HepG2 (cell line): ENCODE measurements at regions not wholly inside any gene's neighbourhood (a gene's known extent, or its start where the extent isn't known, plus 50 kb on each side); places are given as distances from the start of the nearest gene placed in this dataset.

Experiments used
- ATAC-seq: fragments of 200-7000 bp; cut with Tn5 transposase; 3 replicates; pipeline ENCODE4 v1.9.1; 2020; ENCODE audit warnings: mild to moderate bottlenecking, moderate library complexity
- BruUV-seq: library from RNA; stranded (reverse); fragments of 400-500 nt; replicated peaks from 2 replicates; lab custom pipeline; 2021; lab: Mats Ljungman, UMichigan
- CTCF ChIA-PET: fragments of 300-600 bp; formaldehyde crosslinking; extraction: SDS; loops from one replicate; lab custom pipeline; 2021; ENCODE audit warnings: low total read pairs, inconsistent platforms, low intra/inter-chr PET ratio; lab: Yijun Ruan, JAX
- POLR2A ChIA-PET: fragments of 350-600 bp; sonication (Branson Sonifier 250); formaldehyde crosslinking; loops from one replicate; lab custom pipeline; 2020; ENCODE audit warnings: antibody characterized with exemption, inconsistent platforms; lab: Yijun Ruan, JAX
- DNase-seq: peaks from one replicate; pipeline ENCODE4 v3.0.0-alpha.2; 2015; ENCODE audit warnings: low spot score
- FAIRE-seq: peaks from 3 replicates; lab custom pipeline; 2011; peaks lifted over from hg19 to GRCh38; lab: Jason Lieb, UNC
- H2AFZ ChIP-seq: one replicate; pipeline ENCODE4 v1.6.1; 2011; ENCODE audit warnings: low read length, inconsistent platforms
- H3K27ac ChIP-seq: fragments of 300-600 bp; 3 replicates; pipeline ENCODE4 v1.8.0; 2011; ENCODE audit warnings: mixed run types, mild to moderate bottlenecking, mixed read lengths, low read length, inconsistent platforms; ENCODE audit not compliant: insufficient read depth; ENCODE audit errors: extremely low read length
- H3K27me3 ChIP-seq, 2 experiments: fragments of 200-600 bp in 1 of 2; 2 replicates in 1 of 2; 3 replicates in 1 of 2; pipeline versions ENCODE4 v1.6.0 to v1.8.0; 2011; ENCODE audit warnings: low read length in 2 of 2, mild to moderate bottlenecking in 2 of 2, moderate library complexity in 2 of 2, inconsistent platforms in 1 of 2; ENCODE audit not compliant: insufficient read depth in 2 of 2, control insufficient read depth in 1 of 2
- H3K36me3 ChIP-seq, 2 experiments: fragments of 200-600 bp in 1 of 2; replicated peaks in 1 of 2; 2 replicates in 1 of 2; 3 replicates in 1 of 2; pipeline versions ENCODE4 v1.5.1 to v1.8.0; 2011; ENCODE audit warnings: low read length in 2 of 2, inconsistent platforms in 1 of 2; ENCODE audit not compliant: insufficient read depth in 2 of 2, control insufficient read depth in 1 of 2
- H3K4me1 ChIP-seq: 2 replicates; pipeline ENCODE4 v1.5.1; 2012; ENCODE audit warnings: low read length, inconsistent platforms; ENCODE audit not compliant: insufficient read depth
- H3K4me2 ChIP-seq: 2 replicates; pipeline ENCODE4 v1.6.0; 2011; ENCODE audit warnings: low read depth, low read length, inconsistent platforms
- H3K4me3 ChIP-seq, 3 experiments: fragments of 200-600 bp in 1 of 3; sonication (generic), shearing (Covaris generic) in 1 of 3; replicated peaks in 1 of 3; 2 replicates each; pipeline ENCODE4 v1.5.1; 2011 to 2016; ENCODE audit warnings: low read length in 3 of 3, inconsistent platforms in 2 of 3, low read depth in 2 of 3, mild to moderate bottlenecking in 2 of 3, control low read depth in 1 of 3, mixed read lengths in 1 of 3; ENCODE audit not compliant: insufficient read depth in 1 of 3
- H3K79me2 ChIP-seq: one replicate; pipeline ENCODE4 v1.6.1; 2011; ENCODE audit warnings: low read length, inconsistent platforms; ENCODE audit not compliant: insufficient read depth
- H3K9ac ChIP-seq: 2 replicates; pipeline ENCODE4 v1.6.0; 2011; ENCODE audit warnings: mild to moderate bottlenecking, low read depth, low read length, inconsistent platforms; ENCODE audit not compliant: insufficient read depth
- H3K9me3 ChIP-seq: 2 replicates; pipeline ENCODE4 v1.5.1; 2012; ENCODE audit warnings: mild to moderate bottlenecking, low read length
- H4K20me1 ChIP-seq: 2 replicates; pipeline ENCODE4 v1.6.0; 2011; ENCODE audit warnings: inconsistent platforms, mild to moderate bottlenecking, low read length, moderate library complexity; ENCODE audit not compliant: insufficient read depth
- ATF5 ChIP-seq: sonication (generic); formaldehyde crosslinking; IDR thresholded peaks from 2 replicates; pipeline ENCODE4 v1.4.0; 2020; ENCODE audit warnings: mild to moderate bottlenecking, low read depth, missing genetic modification reagents
- ATF6 ChIP-seq: sonication (generic); formaldehyde crosslinking; conservative IDR thresholded peaks from 2 replicates; pipeline ENCODE4 v1.4.0; 2020; ENCODE audit warnings: missing genetic modification reagents
- ATF7 ChIP-seq, 2 experiments: fragments of 450-650 bp in 1 of 2; sonication (generic) in 1 of 2; formaldehyde crosslinking in 1 of 2; IDR thresholded peaks; 2 replicates each; pipeline versions ENCODE4 v1.4.0 to v1.6.1; 2016 to 2020; ENCODE audit warnings: antibody characterized with exemption in 1 of 2, mild to moderate bottlenecking in 1 of 2, missing genetic modification reagents in 1 of 2
- FOXM1 ChIP-seq: sonication (generic); formaldehyde crosslinking; IDR thresholded peaks from 2 replicates; pipeline ENCODE4 v1.5.0; 2020; ENCODE audit warnings: missing genetic modification reagents
- FOXP4 ChIP-seq: sonication (generic); formaldehyde crosslinking; IDR thresholded peaks from 2 replicates; pipeline ENCODE4 v1.4.0; 2020; ENCODE audit warnings: missing genetic modification reagents
- HDAC6 ChIP-seq: fragments of 200-600 bp; sonication (generic); IDR thresholded peaks from 2 replicates; pipeline ENCODE4 v1.7.0; 2017; ENCODE audit warnings: mild to moderate bottlenecking, antibody characterized with exemption, low read length, low read depth
- HOMEZ ChIP-seq: IDR thresholded peaks from 2 replicates; pipeline ENCODE4 v1.6.1; 2016; ENCODE audit warnings: low read depth
- MEF2D ChIP-seq: sonication (generic); formaldehyde crosslinking; IDR thresholded peaks from 2 replicates; pipeline ENCODE4 v1.5.1; 2020; ENCODE audit warnings: mild to moderate bottlenecking, missing genetic modification reagents
- NONO ChIP-seq, 2 experiments: fragments of 450-650 bp in 1 of 2; sonication (generic) in 1 of 2; formaldehyde crosslinking in 1 of 2; IDR thresholded peaks in 1 of 2; conservative IDR thresholded peaks in 1 of 2; 2 replicates each; pipeline versions ENCODE4 v1.6.1 to v1.8.0; 2017 to 2022; ENCODE audit warnings: mild to moderate bottlenecking in 1 of 2, missing genetic modification reagents in 1 of 2, moderate library complexity in 1 of 2
- PHF5A ChIP-seq: IDR thresholded peaks from one replicate; pipeline ENCODE4 v1.6.1; 2018; ENCODE audit warnings: low read depth, missing genetic modification reagents; ENCODE audit not compliant: unreplicated experiment
- ZNF230 ChIP-seq: sonication (generic); formaldehyde crosslinking; IDR thresholded peaks from 2 replicates; pipeline ENCODE4 v1.4.0; 2020; ENCODE audit warnings: mild to moderate bottlenecking, missing genetic modification reagents
- ZNF280B ChIP-seq: sonication (generic); formaldehyde crosslinking; IDR thresholded peaks from 2 replicates; pipeline ENCODE4 v1.5.0; 2020; ENCODE audit warnings: missing genetic modification reagents, mild to moderate bottlenecking, borderline replicate concordance
- ZNF3 ChIP-seq: IDR thresholded peaks from 2 replicates; pipeline ENCODE4 v1.7.0; 2017; ENCODE audit warnings: inconsistent platforms
- WGBS: methylation state at CpG from one replicate; pipeline ENCODE4 v1.1.6; 2017; ENCODE audit warnings: low lambda C conversion rate; 5-methylcytosine and 5-hydroxymethylcytosine counted together
- in situ Hi-C: cut with HindIII; loops from 2 replicates; pipeline ENCODE4 v1.10.0; 2017; ENCODE audit warnings: low pct_unique_long_range_greater_than_20kb; ENCODE audit not compliant: extremely low pct_ligation_motif_present
- intact Hi-C: fragments of 100-400 bp; cut with micrococcal nuclease; formaldehyde crosslinking; loops from one replicate; pipeline ENCODE4 v1.10.0; 2022; ENCODE audit not compliant: unreplicated experiment

GRCh38 chr6:125354649-125355048 lies 52.9 kb upstream of the HDDC2 start:
- ATAC-seq (no peak), FAIRE-seq (no peak), DNase-seq (no peak)
- under 1% methylated on average over 3 of the region's 3 CpGs for WGBS
- BruUV-seq = no TSS peak
- H3K79me2 ChIP-seq = no peaks in the 10 kb centered on the region
- intact Hi-C loops = no loop called here
- H3K27me3 ChIP-seq = peaks cover 0 to 7% of the 10 kb centered on the region in 2 experiments; a peak in 3 of 5 replicates
- no peak overlapping the region for H3K9ac ChIP-seq
- no peaks in the 10 kb centered on the region for H3K4me1 ChIP-seq
- no peaks in the 10 kb centered on the region for H4K20me1 ChIP-seq
- in situ Hi-C loops = no loop called here
- H2AFZ ChIP-seq = no peak overlapping the region
- H3K36me3 ChIP-seq = no peaks in the 10 kb centered on the region
- ChIA-PET POLR2A (no interaction called here), CTCF (no interaction called here)
- no peak overlapping the region for H3K4me2 ChIP-seq
- no peak overlapping the region for H3K27ac ChIP-seq
- H3K9me3 ChIP-seq = no peaks in the 10 kb centered on the region
- H3K4me3 ChIP-seq = no peak overlapping the region
- TF ChIP-seq HOMEZ (CRISPR knock-in tag) = no peak
- no peak for TF ChIP-seq FOXM1 (CRISPR knock-in tag)
- no peak for TF ChIP-seq NONO (IDR thresholded peaks at IDR 0.05)
- no peak for TF ChIP-seq NONO (CRISPR knock-in tag; conservative IDR thresholded peaks at IDR 0.05)
- no peak for TF ChIP-seq ATF7 (IDR thresholded peaks at IDR 0.05)
- TF ChIP-seq ATF7 (CRISPR knock-in tag; IDR thresholded peaks at IDR 0.05) = no peak
- TF ChIP-seq ZNF3 (CRISPR knock-in tag) = no peak
- no peak for TF ChIP-seq FOXP4 (CRISPR knock-in tag)
- no peak for TF ChIP-seq ATF5
- TF ChIP-seq ZNF230 (CRISPR knock-in tag) = no peak
- TF ChIP-seq PHF5A (CRISPR knock-in tag) = no peak
- no peak for TF ChIP-seq MEF2D
- no peak for TF ChIP-seq ZNF280B
- TF ChIP-seq ATF6 = no peak
- TF ChIP-seq HDAC6 = no peak
